Vagina (tissue), 2 donors: ENCODE measurements at regions not wholly inside any gene's neighbourhood (a gene's known extent, or its start where the extent isn't known, plus 50 kb on each side); places are given as distances from the start of the nearest gene placed in this dataset.

Experiments
- POLR2A ChIP-seq, 2 donors: fragments of 450-650 bp; IDR thresholded peaks; one replicate each; pipeline ENCODE4 v1.6.1; 2017; ENCODE audit warnings: antibody characterized with exemption in 2 of 2, mild to moderate bottlenecking in 2 of 2, moderate library complexity in 2 of 2
- TF ChIP-seq, protein P1 (sequence below), 3 experiments: fragments of 450-650 bp in 2 of 3; fragments of 200-600 bp in 1 of 3; sonication (generic) in 1 of 3; IDR thresholded peaks; one replicate each; pipeline ENCODE4 v1.5.1; 2017 to 2019; ENCODE audit warnings: antibody characterized with exemption in 3 of 3, mild to moderate bottlenecking in 2 of 3, moderate library complexity in 2 of 3

DNA sequence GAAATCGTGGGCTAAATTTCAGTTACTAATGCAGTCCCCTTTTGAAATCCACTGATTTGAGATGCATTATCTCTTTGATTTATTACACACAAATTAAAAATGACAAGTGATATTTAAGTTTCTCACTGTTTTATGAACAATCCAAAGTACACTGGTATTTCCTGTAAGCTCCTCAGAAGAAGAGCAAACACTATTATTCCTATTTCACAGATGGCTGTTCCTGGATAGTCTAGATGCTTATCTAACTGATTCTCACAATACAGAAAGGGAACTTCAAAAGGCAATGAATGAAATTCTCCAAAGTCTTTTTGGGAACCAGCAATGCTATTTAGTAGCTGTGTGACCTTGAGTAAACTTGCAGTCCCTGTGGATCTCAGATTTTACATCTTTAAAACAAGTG, 404.7 kb upstream of the DAB2 start:
- no peak for TF ChIP-seq POLR2A (IDR thresholded peaks at IDR 0.05)
- TF ChIP-seq, protein P1, sequence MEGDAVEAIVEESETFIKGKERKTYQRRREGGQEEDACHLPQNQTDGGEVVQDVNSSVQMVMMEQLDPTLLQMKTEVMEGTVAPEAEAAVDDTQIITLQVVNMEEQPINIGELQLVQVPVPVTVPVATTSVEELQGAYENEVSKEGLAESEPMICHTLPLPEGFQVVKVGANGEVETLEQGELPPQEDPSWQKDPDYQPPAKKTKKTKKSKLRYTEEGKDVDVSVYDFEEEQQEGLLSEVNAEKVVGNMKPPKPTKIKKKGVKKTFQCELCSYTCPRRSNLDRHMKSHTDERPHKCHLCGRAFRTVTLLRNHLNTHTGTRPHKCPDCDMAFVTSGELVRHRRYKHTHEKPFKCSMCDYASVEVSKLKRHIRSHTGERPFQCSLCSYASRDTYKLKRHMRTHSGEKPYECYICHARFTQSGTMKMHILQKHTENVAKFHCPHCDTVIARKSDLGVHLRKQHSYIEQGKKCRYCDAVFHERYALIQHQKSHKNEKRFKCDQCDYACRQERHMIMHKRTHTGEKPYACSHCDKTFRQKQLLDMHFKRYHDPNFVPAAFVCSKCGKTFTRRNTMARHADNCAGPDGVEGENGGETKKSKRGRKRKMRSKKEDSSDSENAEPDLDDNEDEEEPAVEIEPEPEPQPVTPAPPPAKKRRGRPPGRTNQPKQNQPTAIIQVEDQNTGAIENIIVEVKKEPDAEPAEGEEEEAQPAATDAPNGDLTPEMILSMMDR (IDR thresholded peaks at IDR 0.05) = no peak
